Gastrocnemius medialis (tissue), 4 donors: ENCODE measurements at regions not wholly inside any gene's neighbourhood (a gene's known extent, or its start where the extent isn't known, plus 50 kb on each side); places are given as distances from the start of the nearest gene placed in this dataset.

Experiments
- ATAC-seq, 2 donors: fragments of 150-250 bp; one replicate each; pipeline ENCODE4 v1.9.1; 2016
- DNase-seq, 2 donors: peaks; one replicate each; pipeline ENCODE4 v3.0.0-alpha.2; 2019
- H3K27ac ChIP-seq, 4 donors: fragments of 200-600 bp; sonication (generic); 1 replicate in 1 of 4; 2 replicates in 3 of 4; pipeline ENCODE4 v1.5.1; 2016 to 2018; ENCODE audit warnings: mild to moderate bottlenecking in 2 of 4, moderate library complexity in 1 of 4
- H3K27me3 ChIP-seq, 3 donors: fragments of 200-600 bp; sonication (generic) in 2 of 3; 1 replicate in 1 of 3; 2 replicates in 2 of 3; pipeline versions ENCODE4 v1.5.1 to v1.6.0; 2016 to 2019; ENCODE audit warnings: mild to moderate bottlenecking in 1 of 3, moderate library complexity in 1 of 3
- H3K36me3 ChIP-seq, 2 donors: fragments of 200-600 bp; sonication (generic) in 1 of 2; one replicate each; pipeline ENCODE4 v1.5.1; 2017 to 2018
- H3K4me1 ChIP-seq, 2 donors: fragments of 200-600 bp; sonication (generic) in 1 of 2; one replicate each; pipeline ENCODE4 v1.5.1; 2016 to 2017; ENCODE audit warnings: mild to moderate bottlenecking in 2 of 2
- H3K4me3 ChIP-seq, 4 donors: fragments of 200-600 bp; sonication (generic) in 3 of 4; 1 replicate in 1 of 4; 2 replicates in 3 of 4; pipeline ENCODE4 v1.5.1; 2016 to 2019; ENCODE audit warnings: mild to moderate bottlenecking in 2 of 4
- H3K9me3 ChIP-seq, 3 donors: fragments of 200-600 bp; sonication (generic) in 2 of 3; 1 replicate in 1 of 3; 2 replicates in 2 of 3; pipeline ENCODE4 v1.5.1; 2016 to 2019
- POLR2A ChIP-seq, 2 donors: fragments of 450-650 bp; IDR thresholded peaks; one replicate each; pipeline ENCODE4 v1.6.1; 2017; ENCODE audit warnings: antibody characterized with exemption in 2 of 2, mild to moderate bottlenecking in 2 of 2, moderate library complexity in 2 of 2
- in situ Hi-C, 4 donors: fragments of 200-750 bp; cut with MboI; loops; one replicate each; pipeline versions ENCODE4 v1.15.0 to v1.8.0; 2017; ENCODE audit warnings: low sequenced_read_pairs in 4 of 4
- intact Hi-C: fragments of 100-400 bp; cut with DNase I; formaldehyde crosslinking; loops from one replicate; pipeline ENCODE4 v1.15.1; 2023; ENCODE audit warnings: low total_unique reads
- TF ChIP-seq, protein P1 (sequence below), 5 experiments: fragments of 450-650 bp in 3 of 5; fragments of 200-600 bp in 2 of 5; sonication (generic) in 2 of 5; IDR thresholded peaks in 4 of 5; conservative IDR thresholded peaks in 1 of 5; 1 replicate in 4 of 5; 2 replicates in 1 of 5; pipeline ENCODE4 v1.5.1; 2016 to 2019; ENCODE audit warnings: antibody characterized with exemption in 5 of 5, mild to moderate bottlenecking in 3 of 5, moderate library complexity in 3 of 5

GRCh38 chr7:81180573-81180972 is 261.7 kb upstream of the SEMA3C start:
- H3K36me3 ChIP-seq, result no peaks in the 10 kb centered on the region
- no peak for ATAC-seq
- H3K4me1 ChIP-seq, result no peaks in the 10 kb centered on the region
- no peak for TF ChIP-seq POLR2A (IDR thresholded peaks at IDR 0.05)
- TF ChIP-seq, protein P1, sequence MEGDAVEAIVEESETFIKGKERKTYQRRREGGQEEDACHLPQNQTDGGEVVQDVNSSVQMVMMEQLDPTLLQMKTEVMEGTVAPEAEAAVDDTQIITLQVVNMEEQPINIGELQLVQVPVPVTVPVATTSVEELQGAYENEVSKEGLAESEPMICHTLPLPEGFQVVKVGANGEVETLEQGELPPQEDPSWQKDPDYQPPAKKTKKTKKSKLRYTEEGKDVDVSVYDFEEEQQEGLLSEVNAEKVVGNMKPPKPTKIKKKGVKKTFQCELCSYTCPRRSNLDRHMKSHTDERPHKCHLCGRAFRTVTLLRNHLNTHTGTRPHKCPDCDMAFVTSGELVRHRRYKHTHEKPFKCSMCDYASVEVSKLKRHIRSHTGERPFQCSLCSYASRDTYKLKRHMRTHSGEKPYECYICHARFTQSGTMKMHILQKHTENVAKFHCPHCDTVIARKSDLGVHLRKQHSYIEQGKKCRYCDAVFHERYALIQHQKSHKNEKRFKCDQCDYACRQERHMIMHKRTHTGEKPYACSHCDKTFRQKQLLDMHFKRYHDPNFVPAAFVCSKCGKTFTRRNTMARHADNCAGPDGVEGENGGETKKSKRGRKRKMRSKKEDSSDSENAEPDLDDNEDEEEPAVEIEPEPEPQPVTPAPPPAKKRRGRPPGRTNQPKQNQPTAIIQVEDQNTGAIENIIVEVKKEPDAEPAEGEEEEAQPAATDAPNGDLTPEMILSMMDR (IDR thresholded peaks at IDR 0.05 in 4 of 5, conservative IDR thresholded peaks at IDR 0.05 in 1 of 5), result no peak
- DNase-seq, result no peak
- H3K9me3 ChIP-seq, result no peaks in the 10 kb centered on the region
- no peak overlapping the region for H3K4me3 ChIP-seq
- in situ Hi-C loops (no loop called here), intact Hi-C loops (no loop called here)
- H3K27ac ChIP-seq, result no peak overlapping the region
- no peaks in the 10 kb centered on the region for H3K27me3 ChIP-seq

- DNase-seq (no peak), ATAC-seq (no peak)
- Histone ChIP-seq H3K27ac (no peak overlapping the region), H3K9me3 (no peaks in the 10 kb centered on the region), H3K27me3 (no peaks in the 10 kb centered on the region), H3K36me3 (no peaks in the 10 kb centered on the region), H3K4me1 (no peaks in the 10 kb centered on the region), H3K4me3 (no peak overlapping the region)
- TF ChIP-seq, protein P1 (IDR thresholded peaks at IDR 0.05 in 4 of 5, conservative IDR thresholded peaks at IDR 0.05 in 1 of 5), result no peak
- no peak for TF ChIP-seq POLR2A (IDR thresholded peaks at IDR 0.05)
- in situ Hi-C loops, result no loop called here
- intact Hi-C loops, result no loop called here
Observed at GRCh38 chr7:81175275-81175940, 256.6 kb upstream of the SEMA3C start.

DNA sequence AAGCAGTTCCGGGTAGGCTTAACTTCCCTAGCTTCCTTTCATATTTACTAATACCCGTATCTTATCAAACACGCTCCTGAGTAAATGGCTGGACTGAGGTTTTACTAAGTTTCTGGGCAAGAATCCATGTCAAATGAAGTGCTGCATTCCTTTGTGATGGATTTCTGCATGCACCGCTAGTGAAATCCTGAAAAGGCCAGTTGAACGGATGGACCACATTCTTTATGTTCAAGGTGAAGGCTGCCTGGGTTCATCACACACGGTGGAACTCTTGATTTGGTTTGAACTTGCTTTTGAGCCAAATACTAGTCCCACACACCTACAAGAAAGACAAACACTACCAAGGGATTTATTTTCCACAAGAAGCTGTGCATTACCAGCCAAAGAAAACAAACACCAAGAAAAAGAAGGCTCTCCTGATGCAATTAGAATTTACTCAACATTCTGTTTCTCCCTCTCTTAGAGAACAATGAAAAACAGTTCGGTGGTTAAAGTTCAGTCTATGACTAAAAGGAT is 255.0 kb upstream of the SEMA3C start:
- DNase-seq, result no peak
- TF ChIP-seq POLR2A (IDR thresholded peaks at IDR 0.05), result no peak
- TF ChIP-seq, protein P1 (IDR thresholded peaks at IDR 0.05 in 4 of 5, conservative IDR thresholded peaks at IDR 0.05 in 1 of 5), result no peak
- no peak for ATAC-seq
- intact Hi-C loops (no loop called here), in situ Hi-C loops (no loop called here)
- Histone ChIP-seq H3K4me1 (no peaks in the 10 kb centered on the region), H3K9me3 (no peaks in the 10 kb centered on the region), H3K27ac (no peak overlapping the region), H3K27me3 (no peaks in the 10 kb centered on the region), H3K4me3 (no peak overlapping the region), H3K36me3 (no peaks in the 10 kb centered on the region)

GRCh38 chr7:81170291-81170690 is 251.4 kb upstream of the SEMA3C start:
- in situ Hi-C loops (no loop called here), intact Hi-C loops (no loop called here)
- TF ChIP-seq, protein P1 (IDR thresholded peaks at IDR 0.05 in 4 of 5, conservative IDR thresholded peaks at IDR 0.05 in 1 of 5), result no peak

DNA sequence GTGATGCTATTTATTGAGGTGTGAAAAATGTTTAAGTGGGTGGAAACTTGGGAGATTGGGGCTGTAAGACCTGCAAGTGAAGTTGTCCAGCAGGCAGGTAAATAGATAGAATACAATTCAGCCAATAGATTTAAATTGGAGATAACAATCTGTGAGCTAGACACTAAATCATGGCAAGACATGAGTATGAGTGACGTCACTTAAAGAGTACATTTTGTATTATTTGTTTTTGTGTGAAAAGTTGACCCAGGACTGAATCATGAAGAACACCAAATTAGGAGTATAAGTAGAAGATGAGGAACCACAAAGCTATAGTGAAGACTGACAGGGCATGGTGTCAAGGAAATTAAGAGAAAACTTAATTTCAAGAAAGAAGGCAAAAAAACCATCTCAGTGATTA is 249.1 kb upstream of the SEMA3C start:
- H3K9me3 ChIP-seq, result no peaks in the 10 kb centered on the region
- TF ChIP-seq, protein P1 (IDR thresholded peaks at IDR 0.05 in 4 of 5, conservative IDR thresholded peaks at IDR 0.05 in 1 of 5), result no peak
- no peak for TF ChIP-seq POLR2A (IDR thresholded peaks at IDR 0.05)
- no peak overlapping the region for H3K27ac ChIP-seq
- intact Hi-C loops, result loop anchor here (10.0 kb wide), 1 partner anchor 443 kb away; no protein-coding TSS in a partner anchor
- H3K4me3 ChIP-seq, result no peak overlapping the region
- no peak for DNase-seq
- H3K36me3 ChIP-seq, result no peaks in the 10 kb centered on the region
- no peaks in the 10 kb centered on the region for H3K27me3 ChIP-seq
- no peak for ATAC-seq
- in situ Hi-C loops, result no loop called here
- no peaks in the 10 kb centered on the region for H3K4me1 ChIP-seq

More at GRCh38 chr7:81170291-81170690, 251.4 kb upstream of the SEMA3C start:
- Histone ChIP-seq H3K4me1 (no peaks in the 10 kb centered on the region), H3K9me3 (no peaks in the 10 kb centered on the region), H3K27ac (no peak overlapping the region), H3K27me3 (no peaks in the 10 kb centered on the region), H3K36me3 (no peaks in the 10 kb centered on the region), H3K4me3 (no peak overlapping the region)
- ATAC-seq, result no peak
- no peak for DNase-seq
